HAP-1 (cell line): ENCODE measurements at regions not wholly inside any gene's neighbourhood (a gene's known extent, or its start where the extent isn't known, plus 50 kb on each side); places are given as distances from the start of the nearest gene placed in this dataset.

Source experiments
- DNase-seq, 2 experiments: peaks; one replicate each; pipeline ENCODE4 v3.0.0-alpha.2; 2016 to 2020; ENCODE audit warnings: low spot score in 2 of 2
- H3K27me3 ChIP-seq: fragments of 250-450 bp; sonication (Bioruptor Pico); 2 replicates; pipeline ENCODE4 v1.5.1; 2020; ENCODE audit warnings: low read depth, mild to moderate bottlenecking, moderate library complexity
- H3K36me3 ChIP-seq: fragments of 250-450 bp; sonication (Bioruptor Pico); replicated peaks from 2 replicates; pipeline ENCODE4 v1.5.1; 2020; ENCODE audit warnings: mild to moderate bottlenecking
- H3K4me1 ChIP-seq: fragments of 250-450 bp; sonication (Bioruptor Pico); 2 replicates; pipeline ENCODE4 v1.5.1; 2020; ENCODE audit warnings: mild to moderate bottlenecking
- H3K4me3 ChIP-seq: fragments of 250-450 bp; sonication (Bioruptor Pico); 2 replicates; pipeline ENCODE4 v1.5.1; 2020; ENCODE audit warnings: mild to moderate bottlenecking, moderate library complexity
- H3K9me3 ChIP-seq: fragments of 250-450 bp; sonication (Bioruptor Pico); 2 replicates; pipeline ENCODE4 v1.5.1; 2020; ENCODE audit warnings: mild to moderate bottlenecking, moderate library complexity
- in situ Hi-C: fragments of 300-500 bp; cut with MboI; formaldehyde crosslinking; loops from 3 replicates; pipeline ENCODE4 v1.14.3; 2020; ENCODE audit warnings: low sequenced_read_pairs, inconsistent platforms, mixed read lengths

- Histone ChIP-seq H3K4me3 (no peak overlapping the region), H3K4me1 (no peaks in the 10 kb centered on the region), H3K9me3 (no peaks in the 10 kb centered on the region), H3K36me3 (no peaks in the 10 kb centered on the region), H3K27me3 (no peaks in the 10 kb centered on the region)
- no peak for DNase-seq
- in situ Hi-C loops = no loop called here
These were observed 261.1 kb upstream of the SNX7 start for GRCh38 chr1:98400446-98400845.

GRCh38 chr1:98399218-98399617, 262.3 kb upstream of the SNX7 start:
- in situ Hi-C loops = no loop called here
- H3K4me3 ChIP-seq = no peak overlapping the region
- no peak for DNase-seq
- H3K4me1 ChIP-seq = no peaks in the 10 kb centered on the region
- no peaks in the 10 kb centered on the region for H3K36me3 ChIP-seq
- no peaks in the 10 kb centered on the region for H3K9me3 ChIP-seq
- no peaks in the 10 kb centered on the region for H3K27me3 ChIP-seq

- Histone ChIP-seq H3K4me3 (no peak overlapping the region), H3K27me3 (no peaks in the 10 kb centered on the region), H3K4me1 (no peaks in the 10 kb centered on the region), H3K36me3 (no peaks in the 10 kb centered on the region), H3K9me3 (no peaks in the 10 kb centered on the region)
- in situ Hi-C loops = no loop called here
- DNase-seq = no peak
These were observed 262.9 kb upstream of the SNX7 start for GRCh38 chr1:98398649-98399048.

- in situ Hi-C loops = no loop called here
- no peak for DNase-seq
These were observed 263.4 kb upstream of the SNX7 start for GRCh38 chr1:98398092-98398491.

GRCh38 chr1:98393719-98394118, 267.8 kb upstream of the SNX7 start:
- in situ Hi-C loops = no loop called here
- no peak for DNase-seq
- Histone ChIP-seq H3K36me3 (no peaks in the 10 kb centered on the region), H3K9me3 (no peaks in the 10 kb centered on the region), H3K4me3 (no peak overlapping the region), H3K27me3 (no peaks in the 10 kb centered on the region; the same call in 1 of the 2 replicates), H3K4me1 (no peaks in the 10 kb centered on the region)

More at GRCh38 chr1:98398092-98398491, 263.4 kb upstream of the SNX7 start:
- no peaks in the 10 kb centered on the region for H3K9me3 ChIP-seq
- no peaks in the 10 kb centered on the region for H3K4me1 ChIP-seq
- H3K4me3 ChIP-seq = no peak overlapping the region
- H3K36me3 ChIP-seq = no peaks in the 10 kb centered on the region
- H3K27me3 ChIP-seq = no peaks in the 10 kb centered on the region

- Histone ChIP-seq H3K4me1 (no peaks in the 10 kb centered on the region), H3K4me3 (no peak overlapping the region), H3K27me3 (no peaks in the 10 kb centered on the region; the same call in 1 of the 2 replicates), H3K36me3 (no peaks in the 10 kb centered on the region), H3K9me3 (no peaks in the 10 kb centered on the region)
- in situ Hi-C loops = no loop called here
- no peak for DNase-seq
These were observed 270.3 kb upstream of the SNX7 start for GRCh38 chr1:98391175-98391574.

GRCh38 chr1:98389809-98390208, 271.7 kb upstream of the SNX7 start:
- no peaks in the 10 kb centered on the region for H3K4me1 ChIP-seq
- H3K36me3 ChIP-seq = no peaks in the 10 kb centered on the region
- H3K27me3 ChIP-seq = no peaks in the 10 kb centered on the region; the same call in 1 of the 2 replicates
- no peak overlapping the region for H3K4me3 ChIP-seq
- H3K9me3 ChIP-seq = no peaks in the 10 kb centered on the region
- DNase-seq = no peak
- in situ Hi-C loops = no loop called here

GRCh38 chr1:98388441-98388840, 273.1 kb upstream of the SNX7 start:
- in situ Hi-C loops = no loop called here
- no peaks in the 10 kb centered on the region; the same call in 1 of the 2 replicates for H3K27me3 ChIP-seq
- DNase-seq = no peak
- no peaks in the 10 kb centered on the region for H3K36me3 ChIP-seq
- no peaks in the 10 kb centered on the region for H3K9me3 ChIP-seq
- H3K4me3 ChIP-seq = no peak overlapping the region
- H3K4me1 ChIP-seq = no peaks in the 10 kb centered on the region

GRCh38 chr1:98387701-98388100, 273.8 kb upstream of the SNX7 start:
- no peaks in the 10 kb centered on the region; the same call in 1 of the 2 replicates for H3K27me3 ChIP-seq
- no peaks in the 10 kb centered on the region for H3K9me3 ChIP-seq
- no peak for DNase-seq
- no peak overlapping the region for H3K4me3 ChIP-seq
- no peaks in the 10 kb centered on the region for H3K4me1 ChIP-seq
- in situ Hi-C loops = no loop called here
- no peaks in the 10 kb centered on the region for H3K36me3 ChIP-seq

- Histone ChIP-seq H3K36me3 (no peaks in the 10 kb centered on the region), H3K9me3 (no peaks in the 10 kb centered on the region), H3K4me3 (no peak overlapping the region), H3K4me1 (no peaks in the 10 kb centered on the region), H3K27me3 (no peaks in the 10 kb centered on the region; the same call in 1 of the 2 replicates)
- in situ Hi-C loops = no loop called here
- DNase-seq = no peak
These were observed 274.7 kb upstream of the SNX7 start for GRCh38 chr1:98386675-98387440.

- Histone ChIP-seq H3K27me3 (no peaks in the 10 kb centered on the region; the same call in 1 of the 2 replicates), H3K4me3 (no peak overlapping the region), H3K9me3 (no peaks in the 10 kb centered on the region), H3K4me1 (no peaks in the 10 kb centered on the region), H3K36me3 (no peaks in the 10 kb centered on the region)
- in situ Hi-C loops = no loop called here
- no peak for DNase-seq
These were observed 275.9 kb upstream of the SNX7 start for GRCh38 chr1:98385652-98386051.

- in situ Hi-C loops = no loop called here
- H3K4me3 ChIP-seq = no peak overlapping the region
These were observed 276.9 kb upstream of the SNX7 start for GRCh38 chr1:98384461-98385141.

GRCh38 chr1:98382986-98383740, 278.4 kb upstream of the SNX7 start:
- in situ Hi-C loops = no loop called here
- Histone ChIP-seq H3K27me3 (no peaks in the 10 kb centered on the region; the same call in 1 of the 2 replicates), H3K9me3 (no peaks in the 10 kb centered on the region), H3K4me3 (no peak overlapping the region), H3K36me3 (no peaks in the 10 kb centered on the region), H3K4me1 (no peaks in the 10 kb centered on the region)
- no peak for DNase-seq

More at GRCh38 chr1:98384461-98385141, 276.9 kb upstream of the SNX7 start:
- Histone ChIP-seq H3K4me1 (no peaks in the 10 kb centered on the region), H3K9me3 (no peaks in the 10 kb centered on the region), H3K36me3 (no peaks in the 10 kb centered on the region), H3K27me3 (no peaks in the 10 kb centered on the region)
- DNase-seq = no peak

- no peaks in the 10 kb centered on the region; the same call in 1 of the 2 replicates for H3K27me3 ChIP-seq
- H3K4me1 ChIP-seq = no peaks in the 10 kb centered on the region
- in situ Hi-C loops = no loop called here
- H3K36me3 ChIP-seq = no peaks in the 10 kb centered on the region
- no peaks in the 10 kb centered on the region for H3K9me3 ChIP-seq
- H3K4me3 ChIP-seq = no peak overlapping the region
- no peak for DNase-seq
These were observed 278.9 kb upstream of the SNX7 start for GRCh38 chr1:98382586-98382985.
